GM12875 (cell line): ENCODE measurements at regions not wholly inside any gene's neighbourhood (a gene's known extent, or its start where the extent isn't known, plus 50 kb on each side); places are given as distances from the start of the nearest gene placed in this dataset.

Source experiments
- H3K4me3 ChIP-seq: one replicate; pipeline ENCODE4 v1.5.1; 2011; ENCODE audit warnings: low read depth, low read length, control low read depth
- TF ChIP-seq, protein P1 (sequence below): IDR thresholded peaks from 2 replicates; pipeline ENCODE4 v1.5.1; 2011; ENCODE audit warnings: low read depth, mild to moderate bottlenecking, control low read depth, inconsistent platforms, low read length, moderate library complexity, borderline replicate concordance; ENCODE audit not compliant: insufficient read depth

DNA sequence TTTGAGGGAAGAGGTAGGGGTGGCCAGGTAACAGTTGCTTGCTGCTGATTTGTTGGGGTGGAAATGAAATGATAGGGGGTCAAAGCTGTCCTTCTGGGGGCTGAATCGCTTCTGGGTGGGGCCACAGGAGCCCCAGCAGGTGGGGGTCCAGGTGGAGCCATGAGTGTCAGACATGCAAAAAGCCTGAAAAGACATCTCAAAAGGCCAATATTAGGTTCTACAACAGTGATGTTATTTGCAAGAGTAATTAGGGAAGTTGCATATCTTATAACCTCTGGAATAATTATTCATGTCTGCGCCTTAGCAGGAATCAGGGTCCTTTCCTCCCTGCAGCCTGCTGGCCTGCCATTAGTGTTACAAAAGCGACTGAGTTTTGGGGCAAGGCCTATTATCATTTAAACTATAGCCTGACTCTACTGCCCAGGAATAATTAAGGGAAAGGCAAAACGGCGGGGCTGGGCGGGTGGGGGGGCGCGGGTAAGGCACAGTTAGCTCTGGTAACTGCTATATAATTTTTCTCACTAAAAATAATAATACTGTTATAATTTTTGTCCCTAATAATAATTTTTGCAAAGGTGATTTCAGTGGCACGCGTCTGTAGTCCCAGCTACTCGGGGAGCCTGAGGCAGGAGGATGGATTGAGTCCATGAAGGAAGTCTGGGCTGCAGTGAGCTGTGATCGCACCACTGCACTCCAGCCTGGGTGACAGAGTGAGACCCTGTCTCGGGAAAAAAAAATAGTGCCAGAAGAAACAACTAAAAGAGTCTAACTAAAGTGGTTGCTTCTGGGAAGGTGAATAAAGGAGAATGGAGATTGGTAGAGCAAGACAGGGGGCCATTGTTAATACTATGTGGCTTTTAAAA is 145.7 kb downstream of the MAGEB17 start:
- H3K4me3 ChIP-seq = no peak overlapping the region
- TF ChIP-seq, protein P1, sequence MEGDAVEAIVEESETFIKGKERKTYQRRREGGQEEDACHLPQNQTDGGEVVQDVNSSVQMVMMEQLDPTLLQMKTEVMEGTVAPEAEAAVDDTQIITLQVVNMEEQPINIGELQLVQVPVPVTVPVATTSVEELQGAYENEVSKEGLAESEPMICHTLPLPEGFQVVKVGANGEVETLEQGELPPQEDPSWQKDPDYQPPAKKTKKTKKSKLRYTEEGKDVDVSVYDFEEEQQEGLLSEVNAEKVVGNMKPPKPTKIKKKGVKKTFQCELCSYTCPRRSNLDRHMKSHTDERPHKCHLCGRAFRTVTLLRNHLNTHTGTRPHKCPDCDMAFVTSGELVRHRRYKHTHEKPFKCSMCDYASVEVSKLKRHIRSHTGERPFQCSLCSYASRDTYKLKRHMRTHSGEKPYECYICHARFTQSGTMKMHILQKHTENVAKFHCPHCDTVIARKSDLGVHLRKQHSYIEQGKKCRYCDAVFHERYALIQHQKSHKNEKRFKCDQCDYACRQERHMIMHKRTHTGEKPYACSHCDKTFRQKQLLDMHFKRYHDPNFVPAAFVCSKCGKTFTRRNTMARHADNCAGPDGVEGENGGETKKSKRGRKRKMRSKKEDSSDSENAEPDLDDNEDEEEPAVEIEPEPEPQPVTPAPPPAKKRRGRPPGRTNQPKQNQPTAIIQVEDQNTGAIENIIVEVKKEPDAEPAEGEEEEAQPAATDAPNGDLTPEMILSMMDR = no peak

DNA sequence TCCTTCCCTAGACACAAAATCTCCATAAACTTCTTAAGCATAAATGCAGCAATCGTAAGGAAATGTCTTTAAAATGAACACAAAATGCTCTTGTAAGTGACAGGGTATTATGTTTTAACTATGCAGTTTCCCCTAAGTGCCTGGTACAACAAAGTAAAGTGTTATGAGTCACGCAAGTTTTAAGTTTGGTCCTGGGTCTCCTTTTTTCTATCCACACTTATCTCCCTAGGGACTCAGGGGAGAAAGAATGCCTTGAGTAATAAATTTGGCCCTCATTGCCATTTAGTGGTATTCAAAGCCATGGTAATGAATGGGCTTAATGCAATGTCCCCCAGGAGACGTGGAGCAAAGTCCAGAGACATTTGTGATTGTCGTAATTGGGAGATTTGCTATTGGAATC is 149.1 kb downstream of the MAGEB17 start:
- TF ChIP-seq, protein P1 = no peak
- H3K4me3 ChIP-seq = no peak overlapping the region

DNA sequence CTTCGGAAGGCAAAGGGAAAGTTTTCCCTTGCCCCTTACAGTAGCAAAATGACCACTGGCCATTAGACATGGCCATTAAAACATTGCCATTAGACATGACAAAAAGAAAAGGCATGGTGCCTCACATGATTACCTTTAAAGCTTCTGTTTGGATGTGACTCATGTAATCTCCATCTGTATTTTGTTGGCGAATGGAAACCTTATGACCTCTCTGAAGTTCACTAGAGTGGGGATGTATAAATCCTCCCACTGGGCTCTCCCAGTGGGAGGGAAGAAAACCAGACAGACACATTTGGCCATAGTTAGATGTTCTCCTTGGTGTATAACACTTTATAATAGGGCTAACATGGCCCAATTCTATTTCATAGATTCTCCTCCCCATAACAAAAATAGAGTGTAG is 152.6 kb downstream of the MAGEB17 start:
- H3K4me3 ChIP-seq = no peak overlapping the region
- TF ChIP-seq, protein P1 = no peak

DNA sequence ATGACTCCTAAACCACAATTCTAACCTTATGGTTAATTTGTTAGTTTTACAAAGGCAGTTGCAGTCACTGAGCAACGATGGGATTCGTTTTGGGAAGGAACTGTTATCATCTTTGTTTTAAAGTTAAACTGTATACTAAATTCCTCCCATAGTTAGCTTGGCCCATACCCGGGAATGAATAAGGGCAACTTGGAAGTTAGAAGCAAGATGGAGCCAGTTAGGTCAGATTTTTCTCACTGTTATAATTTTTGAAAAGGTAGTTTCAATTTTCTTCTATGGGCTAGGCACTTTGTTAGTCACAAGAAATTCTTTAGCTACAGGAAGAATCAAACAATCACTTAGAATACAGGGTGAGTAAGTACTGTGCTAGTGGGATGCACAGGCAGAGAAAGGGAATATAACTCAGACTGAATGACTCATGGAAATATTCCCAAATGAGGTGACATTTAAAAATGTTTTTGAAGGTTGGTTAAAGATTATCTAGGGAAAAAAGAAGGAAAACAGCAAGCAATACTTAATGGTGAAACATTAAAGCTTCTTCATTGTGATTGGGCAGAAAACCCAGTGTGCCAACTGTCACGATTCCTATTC is 153.6 kb downstream of the MAGEB17 start:
- no peak overlapping the region for H3K4me3 ChIP-seq
- TF ChIP-seq, protein P1 = no peak

DNA sequence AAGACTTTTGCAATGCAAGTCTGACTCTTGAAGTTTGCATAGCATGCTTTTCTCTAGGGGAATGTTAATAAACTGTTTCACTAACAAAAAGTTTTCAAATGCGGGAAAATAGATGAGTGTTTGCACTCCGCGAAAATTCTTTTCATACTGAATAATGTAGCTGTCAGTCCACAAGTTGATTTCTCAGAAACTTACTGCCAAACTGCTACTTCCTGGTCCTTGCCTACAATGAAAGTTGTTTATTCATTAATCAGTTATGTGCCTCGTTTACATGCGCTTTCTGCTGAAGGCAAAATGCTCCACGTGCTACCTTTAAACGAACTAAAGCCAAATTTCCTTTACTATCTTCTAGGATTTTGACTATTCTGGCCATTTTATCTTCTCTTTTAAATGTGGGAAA is 166.2 kb downstream of the MAGEB17 start:
- TF ChIP-seq, protein P1 = no peak
- H3K4me3 ChIP-seq = no peak overlapping the region

DNA sequence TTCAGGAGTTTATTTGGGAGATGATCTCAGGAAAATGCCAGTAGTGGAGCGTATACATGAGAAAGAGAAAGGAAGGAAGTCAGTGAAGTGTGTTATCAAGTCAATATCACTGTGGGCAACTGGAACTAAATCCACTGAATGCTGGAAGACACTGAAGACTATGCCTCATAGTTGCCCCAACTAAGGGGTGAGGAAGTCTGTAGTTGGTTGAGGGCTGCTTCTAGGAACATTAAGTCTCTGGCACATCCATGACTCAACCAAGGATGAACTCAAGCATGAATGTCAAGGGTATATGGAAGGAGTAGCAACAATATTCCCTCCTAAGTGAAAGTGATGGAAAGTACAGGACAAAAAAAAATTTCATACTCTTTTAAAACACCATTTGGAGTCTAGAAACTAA is 167.9 kb downstream of the MAGEB17 start:
- no peak overlapping the region for H3K4me3 ChIP-seq
- TF ChIP-seq, protein P1 = no peak
